ENCODE measurements at regions not wholly inside any gene's neighbourhood (a gene's known extent, or its start where the extent isn't known, plus 50 kb on each side); places are given as distances from the start of the nearest gene placed in this dataset.

DNA sequence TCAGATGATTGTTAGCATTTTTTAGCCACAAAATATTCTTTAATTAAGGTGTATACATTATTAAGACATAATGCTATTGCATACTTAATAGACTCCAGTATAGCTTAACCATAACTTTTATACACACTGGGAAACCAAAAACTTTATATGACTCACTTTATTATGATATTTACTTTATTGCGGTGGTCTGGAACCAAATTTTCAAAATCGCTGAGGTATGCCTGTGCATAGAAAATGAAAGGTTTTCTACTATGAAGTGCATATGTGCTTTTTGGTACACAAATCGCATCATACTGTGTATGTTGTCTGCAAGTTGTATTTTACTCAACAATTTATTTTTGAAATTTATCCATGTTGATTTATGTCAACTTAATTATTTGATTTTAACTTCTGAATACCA is 875.1 kb downstream of the SLC4A3 start:
- no peak overlapping the region for H3K27ac ChIP-seq
- no peak overlapping the region for H3K4me3 ChIP-seq
- no peaks in the 10 kb centered on the region for H3K4me1 ChIP-seq
- no peak for TF ChIP-seq Cebpa-rat (IDR thresholded peaks at IDR 0.05)
- no peaks in the 10 kb centered on the region for H4K20me1 ChIP-seq
- no peaks in the 10 kb centered on the region for H3K36me3 ChIP-seq
- peaks cover 9% of the 10 kb centered on the region for H3K9me3 ChIP-seq
- H3K9ac ChIP-seq, result no peak overlapping the region
- H3K27me3 ChIP-seq, result no peaks in the 10 kb centered on the region
- H3K4me2 ChIP-seq, result no peak overlapping the region

DNA sequence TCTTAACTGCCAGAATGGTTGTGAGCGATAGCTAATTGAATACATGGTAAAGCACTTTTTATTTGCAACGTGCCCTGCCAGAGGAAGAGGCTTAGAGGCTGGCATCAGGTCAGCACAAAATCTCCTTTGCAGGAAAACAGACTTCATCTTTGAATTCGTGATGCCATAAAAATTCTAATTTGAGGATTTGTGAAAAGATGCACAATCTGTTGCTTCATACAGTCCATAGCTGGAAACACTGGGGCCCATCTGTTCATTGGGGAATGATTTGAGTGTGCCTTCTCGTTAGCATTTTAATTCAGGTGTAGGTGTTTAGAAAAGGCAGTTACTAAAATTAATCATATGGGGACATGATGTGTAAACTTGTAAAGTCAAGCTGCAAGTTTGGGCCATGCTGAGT is 876.0 kb downstream of the SLC4A3 start:
- Histone ChIP-seq H3K4me3 (no peak overlapping the region), H3K4me1 (no peaks in the 10 kb centered on the region), H4K20me1 (no peaks in the 10 kb centered on the region), H3K9ac (no peak overlapping the region), H3K9me3 (peaks cover 9% of the 10 kb centered on the region), H3K36me3 (no peaks in the 10 kb centered on the region), H3K27ac (no peak overlapping the region), H3K27me3 (no peaks in the 10 kb centered on the region), H3K4me2 (no peak overlapping the region)
- no peak for TF ChIP-seq Cebpa-rat (IDR thresholded peaks at IDR 0.05)

GRCh38 chr2:220504938-220505503 is 877.6 kb downstream of the SLC4A3 start:
- peaks cover 9% of the 10 kb centered on the region for H3K9me3 ChIP-seq
- no peak overlapping the region for H3K9ac ChIP-seq
- H3K4me1 ChIP-seq, result no peaks in the 10 kb centered on the region
- no peak overlapping the region for H3K27ac ChIP-seq
- H3K27me3 ChIP-seq, result no peaks in the 10 kb centered on the region
- H3K4me2 ChIP-seq, result no peak overlapping the region
- H4K20me1 ChIP-seq, result no peaks in the 10 kb centered on the region
- H3K4me3 ChIP-seq, result no peak overlapping the region
- H3K36me3 ChIP-seq, result no peaks in the 10 kb centered on the region
- no peak for TF ChIP-seq Cebpa-rat (IDR thresholded peaks at IDR 0.05)

DNA sequence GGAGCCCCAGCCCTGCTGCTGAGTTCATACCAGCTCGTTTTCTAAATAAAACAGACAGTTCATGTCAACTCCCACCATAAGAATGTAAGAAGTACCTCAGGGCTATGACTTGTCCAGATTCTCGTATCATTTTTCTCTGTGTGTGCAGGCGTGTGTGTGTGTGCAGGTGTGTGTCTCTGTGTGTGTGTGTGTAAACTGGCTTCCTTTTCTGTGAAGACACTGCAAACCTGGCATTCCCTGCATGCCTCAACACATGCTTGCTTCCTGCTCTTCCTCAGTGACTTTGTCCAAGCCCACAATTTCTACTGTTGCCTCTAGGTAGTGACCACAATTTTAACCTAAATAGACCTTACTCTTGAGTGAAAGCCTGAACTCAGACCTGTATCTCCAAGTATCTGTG is 879.0 kb downstream of the SLC4A3 start:
- H3K4me3 ChIP-seq, result no peak overlapping the region
- no peak overlapping the region for H3K9ac ChIP-seq
- no peak for TF ChIP-seq Cebpa-rat (IDR thresholded peaks at IDR 0.05)
- H3K9me3 ChIP-seq, result peaks cover 3% of the 10 kb centered on the region
- H4K20me1 ChIP-seq, result no peaks in the 10 kb centered on the region
- no peaks in the 10 kb centered on the region for H3K27me3 ChIP-seq
- H3K4me1 ChIP-seq, result no peaks in the 10 kb centered on the region
- H3K27ac ChIP-seq, result no peak overlapping the region
- no peaks in the 10 kb centered on the region for H3K36me3 ChIP-seq
- no peak overlapping the region for H3K4me2 ChIP-seq

GRCh38 chr2:220509096-220509757 is 881.8 kb downstream of the SLC4A3 start:
- Histone ChIP-seq H4K20me1 (no peaks in the 10 kb centered on the region), H3K4me1 (no peaks in the 10 kb centered on the region), H3K27me3 (no peaks in the 10 kb centered on the region), H3K9me3 (no peaks in the 10 kb centered on the region), H3K4me3 (no peak overlapping the region), H3K36me3 (no peaks in the 10 kb centered on the region), H3K27ac (no peak overlapping the region), H3K4me2 (no peak overlapping the region), H3K9ac (no peak overlapping the region)
- TF ChIP-seq Cebpa-rat (IDR thresholded peaks at IDR 0.05), result no peak

DNA sequence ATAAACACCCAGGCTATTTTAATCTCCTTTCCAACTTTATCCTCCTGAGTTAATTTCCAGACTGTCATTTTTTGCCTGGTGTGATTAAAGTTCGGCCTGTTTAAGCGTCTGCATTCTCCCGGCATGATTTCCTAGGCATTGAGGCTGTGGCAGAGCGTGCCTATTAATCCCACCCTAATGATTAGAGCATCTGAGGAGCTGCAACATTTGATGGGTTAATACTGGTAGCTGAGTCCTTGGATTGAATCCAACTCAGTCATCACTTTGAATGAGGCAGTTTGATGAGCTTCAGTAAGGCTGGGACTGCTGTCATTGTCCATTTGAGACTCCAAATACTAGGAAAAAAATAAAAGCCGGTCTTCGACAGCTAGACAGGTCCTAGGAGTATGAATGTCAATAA is 882.5 kb downstream of the SLC4A3 start:
- H3K27ac ChIP-seq, result no peak overlapping the region
- no peak for TF ChIP-seq Cebpa-rat (IDR thresholded peaks at IDR 0.05)

DNA sequence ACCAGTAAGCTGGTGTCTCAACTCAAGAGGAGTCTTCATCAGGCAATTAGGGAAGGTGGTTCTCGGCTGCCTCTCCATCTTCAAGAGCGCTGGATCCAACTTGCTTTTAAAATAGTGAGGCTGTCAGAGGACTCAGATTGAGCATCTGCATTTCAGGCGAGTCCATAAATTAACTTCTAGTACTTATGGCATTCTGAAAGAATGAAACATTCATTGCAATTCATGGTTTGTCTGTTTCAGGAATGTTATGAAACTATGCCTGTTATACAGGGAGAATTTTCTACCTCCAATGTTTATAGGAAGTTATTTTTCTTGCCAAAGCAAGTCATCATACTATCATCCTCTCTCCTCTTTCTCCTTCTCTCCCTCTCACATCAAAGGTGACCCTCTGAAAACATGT is 883.2 kb downstream of the SLC4A3 start:
- H3K4me3 ChIP-seq, result no peak overlapping the region
- H3K9ac ChIP-seq, result no peak overlapping the region
- no peaks in the 10 kb centered on the region for H4K20me1 ChIP-seq
- H3K4me1 ChIP-seq, result no peaks in the 10 kb centered on the region
- H3K36me3 ChIP-seq, result no peaks in the 10 kb centered on the region
- TF ChIP-seq Cebpa-rat (IDR thresholded peaks at IDR 0.05), result no peak
- no peak overlapping the region for H3K4me2 ChIP-seq
- H3K27ac ChIP-seq, result no peak overlapping the region
- no peaks in the 10 kb centered on the region for H3K27me3 ChIP-seq
- H3K9me3 ChIP-seq, result no peaks in the 10 kb centered on the region

More for the DNA sequence above, 882.5 kb downstream of the SLC4A3 start:
- no peak overlapping the region for H3K4me3 ChIP-seq
- no peak overlapping the region for H3K9ac ChIP-seq
- no peaks in the 10 kb centered on the region for H3K27me3 ChIP-seq
- no peaks in the 10 kb centered on the region for H4K20me1 ChIP-seq
- H3K4me2 ChIP-seq, result no peak overlapping the region
- H3K4me1 ChIP-seq, result no peaks in the 10 kb centered on the region
- no peaks in the 10 kb centered on the region for H3K9me3 ChIP-seq
- H3K36me3 ChIP-seq, result no peaks in the 10 kb centered on the region

DNA sequence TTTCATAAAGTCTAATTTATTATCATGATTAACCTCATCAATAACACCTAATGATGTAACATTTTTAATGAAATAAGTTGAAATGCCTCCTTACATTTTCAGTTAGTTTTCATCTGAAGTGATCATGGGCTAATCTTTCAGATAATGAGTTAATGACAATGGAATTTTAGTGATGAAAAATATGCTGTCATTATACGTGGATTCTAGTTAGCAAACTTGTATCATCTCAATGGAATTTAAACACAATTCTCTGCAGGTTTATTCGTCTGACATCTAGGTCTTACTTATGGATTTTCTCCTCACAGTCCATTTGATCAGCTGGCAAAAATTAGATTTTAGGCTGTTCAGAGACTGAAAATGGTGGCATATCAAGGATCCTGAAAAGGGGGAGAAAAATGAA is 885.0 kb downstream of the SLC4A3 start:
- Histone ChIP-seq H3K4me1 (no peaks in the 10 kb centered on the region), H3K27me3 (no peaks in the 10 kb centered on the region), H3K9ac (no peak overlapping the region), H4K20me1 (no peaks in the 10 kb centered on the region), H3K27ac (no peak overlapping the region), H3K4me2 (no peak overlapping the region), H3K36me3 (no peaks in the 10 kb centered on the region), H3K4me3 (no peak overlapping the region), H3K9me3 (no peaks in the 10 kb centered on the region)
- no peak for TF ChIP-seq Cebpa-rat (IDR thresholded peaks at IDR 0.05)

GRCh38 chr2:220513573-220514288 is 886.3 kb downstream of the SLC4A3 start:
- H4K20me1 ChIP-seq, result no peaks in the 10 kb centered on the region
- no peak overlapping the region for H3K4me3 ChIP-seq
- H3K9me3 ChIP-seq, result no peaks in the 10 kb centered on the region
- no peak overlapping the region for H3K4me2 ChIP-seq
- no peak for TF ChIP-seq Cebpa-rat (IDR thresholded peaks at IDR 0.05)
- H3K4me1 ChIP-seq, result no peaks in the 10 kb centered on the region
- H3K27me3 ChIP-seq, result no peaks in the 10 kb centered on the region
- H3K27ac ChIP-seq, result no peak overlapping the region
- H3K36me3 ChIP-seq, result no peaks in the 10 kb centered on the region
- no peak overlapping the region for H3K9ac ChIP-seq

DNA sequence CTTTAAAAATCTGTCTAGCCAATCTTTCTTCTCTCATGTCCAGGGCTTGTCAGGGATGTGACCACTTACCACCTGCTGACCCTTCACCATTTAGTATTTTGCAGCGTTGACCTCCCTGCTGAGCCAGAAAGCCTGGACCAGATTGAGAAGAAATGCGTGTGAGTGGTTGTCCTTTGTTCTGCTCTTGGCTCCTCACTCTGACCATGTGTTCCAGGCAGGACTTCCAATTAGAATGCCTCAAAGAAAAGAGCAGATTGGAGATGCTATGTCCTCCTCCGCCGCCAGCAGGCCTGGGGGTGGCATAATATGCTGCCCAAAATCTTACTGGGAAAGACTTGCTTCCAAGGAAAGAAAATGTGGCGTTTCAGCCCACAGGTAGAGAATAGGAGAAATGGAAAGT is 894.1 kb downstream of the SLC4A3 start:
- H3K4me2 ChIP-seq, result no peak overlapping the region
- H3K4me1 ChIP-seq, result no peaks in the 10 kb centered on the region
- no peaks in the 10 kb centered on the region for H3K9me3 ChIP-seq
- no peak overlapping the region for H3K4me3 ChIP-seq
- H4K20me1 ChIP-seq, result no peaks in the 10 kb centered on the region
- H3K36me3 ChIP-seq, result no peaks in the 10 kb centered on the region
- H3K27me3 ChIP-seq, result no peaks in the 10 kb centered on the region
- TF ChIP-seq Cebpa-rat (IDR thresholded peaks at IDR 0.05), result no peak
- no peak overlapping the region for H3K27ac ChIP-seq
- no peak overlapping the region for H3K9ac ChIP-seq
